Caco-2 (cell line): ENCODE measurements at regions not wholly inside any gene's neighbourhood (a gene's known extent, or its start where the extent isn't known, plus 50 kb on each side); places are given as distances from the start of the nearest gene placed in this dataset.
A peak's percentile ranks its signal among the peaks of the same experiment; 100 is the strongest.

Source experiments
- BruUV-seq: library from RNA; stranded (reverse); fragments of 400-500 nt; replicated peaks from 2 replicates; lab custom pipeline; 2021; lab: Mats Ljungman, UMichigan
- CTCF ChIA-PET: fragments of 300-600 bp; sonication (Branson Sonifier 250); formaldehyde crosslinking; loops from one replicate; lab custom pipeline; 2022; ENCODE audit warnings: antibody characterized with exemption; lab: Charles Lee
- POLR2A ChIA-PET: fragments of 300-600 bp; sonication (Branson Sonifier 250); formaldehyde crosslinking; loops from one replicate; lab custom pipeline; 2022; ENCODE audit warnings: antibody characterized with exemption; lab: Charles Lee
- DNase-seq, 2 experiments: peaks; one replicate each; pipeline versions ENCODE4 v3.0.0 to v3.0.0-alpha.2; 2020 to 2022
- H3K27me3 ChIP-seq: replicated peaks from 2 replicates; pipeline ENCODE4 v1.6.0; 2011; ENCODE audit warnings: low read length; ENCODE audit not compliant: control insufficient read depth, insufficient read depth
- H3K36me3 ChIP-seq: 2 replicates; pipeline ENCODE4 v1.5.1; 2011; ENCODE audit warnings: low read length; ENCODE audit not compliant: control insufficient read depth, insufficient read depth
- H3K4me1 ChIP-seq: fragments of 250-450 bp; sonication (Bioruptor Pico); 2 replicates; pipeline ENCODE4 v1.5.1; 2020; ENCODE audit warnings: mild to moderate bottlenecking
- H3K4me3 ChIP-seq: 2 replicates; pipeline ENCODE4 v1.5.1; 2011; ENCODE audit warnings: low read depth, mild to moderate bottlenecking, control low read depth, low read length
- H3K9me3 ChIP-seq: fragments of 250-450 bp; sonication (Bioruptor Pico); 2 replicates; pipeline ENCODE4 v1.5.1; 2020; ENCODE audit warnings: mild to moderate bottlenecking, moderate library complexity
- H3K27ac Mint-ChIP-seq: one replicate; pipeline ENCODE4 v1.8.0; 2022; ENCODE audit warnings: mixed read lengths; ENCODE audit not compliant: unreplicated experiment
- H3K27me3 Mint-ChIP-seq: one replicate; pipeline ENCODE4 v1.8.0; 2022; ENCODE audit warnings: mixed read lengths; ENCODE audit not compliant: insufficient read depth, unreplicated experiment
- H3K36me3 Mint-ChIP-seq: one replicate; pipeline ENCODE4 v1.8.0; 2022; ENCODE audit warnings: mild to moderate bottlenecking, mixed read lengths; ENCODE audit not compliant: insufficient read depth, unreplicated experiment
- H3K4me1 Mint-ChIP-seq: one replicate; pipeline ENCODE4 v1.8.0; 2022; ENCODE audit warnings: low read depth, mixed read lengths; ENCODE audit not compliant: unreplicated experiment
- H3K4me3 Mint-ChIP-seq: one replicate; pipeline ENCODE4 v1.8.0; 2022; ENCODE audit warnings: mild to moderate bottlenecking, moderate library complexity, mixed read lengths; ENCODE audit not compliant: unreplicated experiment
- H3K9me3 Mint-ChIP-seq: one replicate; pipeline ENCODE4 v1.8.0; 2022; ENCODE audit warnings: mixed read lengths; ENCODE audit not compliant: unreplicated experiment
- CTCF ChIP-seq, 2 experiments: fragments of 200-600 bp in 1 of 2; IDR thresholded peaks; 1 replicate in 1 of 2; 2 replicates in 1 of 2; pipeline versions ENCODE4 v1.5.1 to v1.8.0; 2011 to 2022; ENCODE audit warnings: antibody characterized with exemption in 1 of 2, control low read depth in 1 of 2, inconsistent platforms in 1 of 2, low read depth in 1 of 2, low read length in 1 of 2, mild to moderate bottlenecking in 1 of 2, moderate library complexity in 1 of 2; ENCODE audit not compliant: insufficient read depth in 1 of 2, severe bottlenecking in 1 of 2, unreplicated experiment in 1 of 2
- intact Hi-C: fragments of 100-400 bp; cut with micrococcal nuclease; formaldehyde crosslinking; loops from one replicate; pipeline ENCODE4 v1.10.0; 2022; ENCODE audit not compliant: unreplicated experiment

- Histone ChIP-seq H3K9me3 (no peaks in the 10 kb centered on the region), H3K36me3 (no peaks in the 10 kb centered on the region), H3K4me1 (no peaks in the 10 kb centered on the region), H3K27me3 (no peaks in the 10 kb centered on the region), H3K4me3 (no peak overlapping the region)
- DNase-seq: no peak
- TF ChIP-seq CTCF (IDR thresholded peaks at IDR 0.05; ENCODE audit: insufficient read depth in 1 of 2, low read depth in 1 of 2, low read length in 1 of 2, severe bottlenecking in 1 of 2, unreplicated experiment in 1 of 2): no peak
- H3K9me3 Mint-ChIP-seq: no peaks in the 10 kb centered on the region
- no peaks in the 10 kb centered on the region for H3K4me1 Mint-ChIP-seq
- no peaks in the 10 kb centered on the region for H3K36me3 Mint-ChIP-seq
- BruUV-seq: no TSS peak
- H3K4me3 Mint-ChIP-seq: no peak overlapping the region
- no peak overlapping the region for H3K27ac Mint-ChIP-seq
- intact Hi-C loops: no loop called here
- H3K27me3 Mint-ChIP-seq: peaks cover 4% of the 10 kb centered on the region
- CTCF ChIA-PET: no interaction called here
- POLR2A ChIA-PET: no interaction called here
Observed at GRCh38 chr4:23353200-23353599, 536.6 kb downstream of the PPARGC1A start.

- no peaks in the 10 kb centered on the region for H3K9me3 ChIP-seq
- no TSS peak for BruUV-seq
- no peak overlapping the region for H3K4me3 Mint-ChIP-seq
- no peaks in the 10 kb centered on the region for H3K27me3 ChIP-seq
- no peak for TF ChIP-seq CTCF (IDR thresholded peaks at IDR 0.05; ENCODE audit: insufficient read depth in 1 of 2, low read depth in 1 of 2, low read length in 1 of 2, severe bottlenecking in 1 of 2, unreplicated experiment in 1 of 2)
- no peaks in the 10 kb centered on the region for H3K9me3 Mint-ChIP-seq
- ChIA-PET POLR2A (no interaction called here), CTCF (no interaction called here)
- intact Hi-C loops: no loop called here
- DNase-seq: no peak
- no peaks in the 10 kb centered on the region for H3K4me1 Mint-ChIP-seq
- no peaks in the 10 kb centered on the region for H3K4me1 ChIP-seq
- H3K36me3 ChIP-seq: no peaks in the 10 kb centered on the region
- H3K4me3 ChIP-seq: no peak overlapping the region
- no peaks in the 10 kb centered on the region for H3K36me3 Mint-ChIP-seq
- no peak overlapping the region for H3K27ac Mint-ChIP-seq
- no peaks in the 10 kb centered on the region for H3K27me3 Mint-ChIP-seq
Observed at GRCh38 chr4:23348789-23349498, 540.9 kb downstream of the PPARGC1A start.

GRCh38 chr4:23337292-23337691 is 552.6 kb downstream of the PPARGC1A start:
- POLR2A ChIA-PET: no interaction called here
- CTCF ChIA-PET: no interaction called here
- intact Hi-C loops: no loop called here

More at GRCh38 chr4:23337292-23337691, 552.6 kb downstream of the PPARGC1A start:
- peaks cover 6% of the 10 kb centered on the region for H3K27me3 Mint-ChIP-seq
- no TSS peak for BruUV-seq
- no peak overlapping the region for H3K4me3 Mint-ChIP-seq
- DNase-seq: peak in 1 of 2 experiments; percentile 8
- H3K27me3 ChIP-seq: no peaks in the 10 kb centered on the region
- peak; percentile 24 to 51 for TF ChIP-seq CTCF (IDR thresholded peaks at IDR 0.05; ENCODE audit: insufficient read depth in 1 of 2, low read depth in 1 of 2, low read length in 1 of 2, severe bottlenecking in 1 of 2, unreplicated experiment in 1 of 2)
- H3K4me1 ChIP-seq: no peaks in the 10 kb centered on the region
- H3K4me1 Mint-ChIP-seq: no peaks in the 10 kb centered on the region
- H3K27ac Mint-ChIP-seq: no peak overlapping the region
- no peaks in the 10 kb centered on the region for H3K36me3 ChIP-seq
- H3K9me3 ChIP-seq: no peaks in the 10 kb centered on the region
- H3K36me3 Mint-ChIP-seq: no peaks in the 10 kb centered on the region
- no peaks in the 10 kb centered on the region for H3K9me3 Mint-ChIP-seq
- no peak overlapping the region for H3K4me3 ChIP-seq
